ENCODE measurements at regions not wholly inside any gene's neighbourhood (a gene's known extent, or its start where the extent isn't known, plus 50 kb on each side); places are given as distances from the start of the nearest gene placed in this dataset.

DNA sequence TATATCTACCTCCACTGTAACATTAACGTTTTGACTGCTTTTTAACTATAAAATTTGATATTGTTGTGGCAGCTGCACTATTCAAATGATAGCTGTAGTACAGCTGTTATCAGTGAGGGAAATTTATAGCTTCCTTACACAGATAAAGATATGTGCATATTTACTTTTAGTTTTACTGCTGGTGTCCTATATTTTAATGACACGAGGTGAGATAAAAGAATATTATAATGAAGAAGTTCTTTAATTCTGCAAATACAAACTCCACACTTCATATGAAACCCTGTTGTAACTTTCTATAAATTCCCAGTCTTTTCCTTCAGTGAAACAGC is 427.8 kb upstream of the ZEB2 start:
- no peak for DNase-seq (ENCODE audit: low read depth in 2 of 2)

DNA sequence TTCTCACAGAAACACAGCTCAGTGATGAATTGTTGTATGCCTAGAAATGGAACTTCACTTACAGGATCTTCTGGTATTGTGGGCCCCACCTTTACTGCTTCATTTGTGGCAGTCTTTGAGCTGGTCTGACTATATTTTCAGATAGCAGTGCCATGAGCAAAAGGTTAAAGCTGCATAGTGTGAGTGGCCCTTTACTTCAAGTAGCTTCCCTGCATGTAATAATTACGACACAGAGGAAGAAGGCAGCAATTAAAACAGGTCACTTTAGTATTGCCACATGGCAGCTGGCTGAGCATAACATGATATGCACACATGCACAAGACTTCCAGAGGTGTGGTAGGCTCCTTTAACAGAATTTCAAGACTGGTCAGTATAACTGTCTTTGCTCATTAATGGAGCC is 426.3 kb upstream of the ZEB2 start:
- no peak for DNase-seq (ENCODE audit: low read depth in 2 of 2)

DNA sequence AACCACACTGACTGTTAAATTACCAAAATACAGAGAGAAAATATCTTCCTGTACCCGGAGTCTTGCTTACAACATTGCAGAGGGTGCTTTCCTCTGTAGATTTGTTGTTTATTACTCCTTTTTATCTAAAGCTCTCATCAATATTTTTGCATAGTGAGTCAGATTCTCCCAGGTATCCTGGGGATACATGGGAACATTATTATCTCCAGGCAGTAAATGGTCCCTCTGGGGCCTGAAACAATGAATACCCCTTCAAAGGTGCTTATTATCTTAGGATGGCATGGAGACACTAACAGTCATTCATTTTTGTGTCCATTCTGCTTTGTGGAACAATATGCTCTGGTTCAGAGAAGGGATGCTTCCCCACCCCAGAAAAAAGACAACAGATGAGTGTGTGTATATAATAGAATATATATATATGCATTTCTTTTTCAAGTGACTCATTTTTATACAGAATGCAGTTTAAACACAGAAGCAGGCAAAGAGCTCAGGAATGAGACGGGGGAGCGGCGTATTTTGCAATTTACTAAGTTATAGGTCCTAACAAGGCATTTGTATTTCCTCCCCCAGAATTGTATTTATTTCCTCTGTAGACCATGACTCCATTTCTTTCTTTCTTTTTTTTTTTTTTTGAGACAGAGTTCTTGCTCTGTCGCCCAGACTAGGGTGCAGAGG is 424.8 kb upstream of the ZEB2 start:
- no peak for DNase-seq (ENCODE audit: low read depth in 2 of 2)

DNA sequence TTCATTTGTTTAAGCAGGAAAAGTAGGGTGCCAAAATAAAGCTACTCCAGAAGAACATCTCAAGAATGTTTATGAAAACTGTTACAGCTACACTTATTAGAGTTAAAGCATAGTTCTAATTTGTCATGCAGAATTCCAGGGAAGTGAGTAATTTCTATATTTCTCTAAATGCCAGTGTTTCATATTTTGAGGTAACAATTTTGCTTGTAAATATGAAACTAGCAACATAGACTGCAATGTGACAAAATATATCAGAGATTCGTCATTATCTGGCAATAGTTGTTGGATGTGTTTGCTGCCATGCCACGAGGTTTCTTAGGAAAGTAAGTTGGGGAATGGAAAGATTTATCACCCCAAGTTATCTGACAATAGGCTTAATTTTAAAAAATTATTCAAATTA is 424.1 kb upstream of the ZEB2 start:
- DNase-seq (ENCODE audit: low read depth in 2 of 2) = no peak

DNA sequence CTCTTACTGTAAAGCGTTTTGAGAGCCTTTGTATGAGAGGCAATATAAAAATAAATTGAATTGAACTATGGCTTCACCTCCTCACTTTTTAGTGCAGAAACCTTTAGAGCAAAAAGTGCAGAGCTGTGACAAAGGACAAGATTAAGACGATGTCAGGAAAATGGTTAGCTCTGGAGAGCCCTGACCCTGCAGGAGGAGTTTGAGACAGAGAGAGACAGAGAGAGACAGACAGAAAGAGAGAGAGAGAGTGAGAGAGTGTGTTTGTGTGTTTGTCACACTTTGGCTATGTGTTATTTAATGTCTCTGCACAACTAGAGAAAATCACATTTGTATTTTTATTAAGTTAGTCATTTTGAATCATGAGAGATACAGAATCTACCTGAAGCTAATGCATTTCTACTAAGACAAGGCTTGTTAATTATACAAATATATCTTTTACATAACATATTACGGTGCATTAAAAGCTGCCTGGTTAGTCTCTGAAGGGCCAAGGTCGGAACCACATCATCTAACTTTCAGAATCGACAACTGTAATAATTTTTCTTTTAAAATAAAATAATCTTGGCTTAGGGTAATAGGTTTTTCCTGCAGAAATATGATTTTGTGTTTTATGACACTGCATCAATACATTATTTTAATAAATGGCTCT is 423.5 kb upstream of the ZEB2 start:
- no peak for DNase-seq (ENCODE audit: low read depth in 2 of 2)

DNA sequence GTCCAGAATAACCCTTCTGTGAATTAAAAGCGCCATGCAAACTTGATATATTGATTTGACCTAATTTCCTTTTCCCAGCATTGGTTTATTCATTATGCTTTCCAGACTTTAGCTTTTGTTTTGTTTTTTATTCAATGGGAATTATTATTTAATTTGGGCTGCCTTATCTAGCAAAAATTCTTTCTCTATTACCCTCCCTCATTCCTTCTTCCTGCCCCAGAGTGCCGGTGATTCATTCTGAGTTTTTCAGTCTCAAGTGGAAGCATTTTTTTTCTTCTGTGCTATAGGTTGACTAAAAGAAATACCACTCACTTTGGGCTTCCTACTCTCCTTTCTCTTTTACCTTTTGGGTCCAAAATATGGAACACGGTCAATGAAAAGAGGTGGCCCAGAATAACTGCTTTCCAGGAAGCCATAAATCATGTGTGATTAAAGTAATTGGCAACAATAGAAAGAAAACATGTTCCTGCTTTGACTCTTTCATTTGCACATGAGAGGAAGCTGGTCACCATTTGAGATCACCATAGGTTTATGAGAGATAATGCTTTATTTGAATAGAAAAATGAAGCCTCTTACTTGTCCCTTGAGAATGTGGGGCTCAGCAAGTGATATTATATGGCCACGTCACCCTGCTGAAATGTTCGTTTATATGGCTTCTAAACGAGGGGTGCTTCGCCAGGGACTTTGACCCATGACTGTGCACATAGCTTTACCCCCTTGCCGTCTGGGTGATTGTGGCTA is 422.8 kb upstream of the ZEB2 start:
- no peak for DNase-seq (ENCODE audit: low read depth in 2 of 2)

DNA sequence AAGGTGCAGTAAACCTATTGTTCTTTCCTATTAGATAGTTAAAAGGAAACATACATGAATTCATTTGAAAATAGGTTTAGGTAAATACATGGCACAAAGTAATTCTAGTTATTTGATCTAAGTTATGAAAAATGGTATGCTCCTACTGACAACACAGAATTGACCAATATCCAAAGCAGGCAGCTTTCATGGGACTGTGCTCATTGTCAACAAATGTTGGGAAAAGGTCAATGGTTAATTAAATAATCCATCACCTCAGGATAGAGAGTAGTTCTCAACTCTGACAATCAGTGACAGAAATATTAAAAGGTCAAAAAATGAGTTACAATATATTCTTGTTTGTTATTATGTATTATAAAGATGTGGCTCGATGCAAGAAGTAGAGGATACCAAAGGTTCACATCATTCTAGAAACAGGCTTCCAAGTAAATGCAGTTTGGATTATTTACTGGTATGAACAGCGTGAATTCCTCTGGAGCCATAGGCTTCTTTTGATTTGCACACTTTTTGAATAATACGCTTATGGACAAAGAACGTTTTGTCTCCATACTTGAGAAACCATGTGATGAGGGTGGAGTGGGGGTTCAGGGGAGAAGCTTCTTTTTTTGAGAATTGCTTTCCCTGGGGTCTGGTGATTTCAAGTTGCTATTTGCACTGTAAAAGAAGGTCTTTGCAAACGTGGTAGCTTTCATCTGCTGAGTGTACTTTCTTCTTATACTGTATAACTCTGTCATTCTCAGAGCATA is 422.0 kb upstream of the ZEB2 start:
- DNase-seq (ENCODE audit: low read depth in 2 of 2) = no peak

DNA sequence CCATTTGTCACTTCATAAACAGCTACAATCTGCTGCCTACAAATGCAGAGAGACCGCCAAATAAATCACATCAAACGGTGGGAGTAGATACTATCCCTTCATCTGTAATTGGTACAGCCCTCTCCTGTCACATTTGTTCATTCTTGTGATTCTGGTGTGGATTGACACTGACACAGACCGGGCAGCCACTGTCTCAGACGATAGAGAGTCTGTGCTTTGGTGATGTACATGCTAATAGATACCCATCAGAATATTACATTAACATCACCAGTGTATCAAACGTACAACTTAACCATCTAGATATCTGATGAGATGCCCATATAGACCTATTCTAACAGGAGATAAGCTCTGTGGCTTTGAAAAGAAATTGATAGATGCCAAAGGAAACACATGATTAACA is 419.7 kb upstream of the ZEB2 start:
- DNase-seq (ENCODE audit: low read depth in 2 of 2) = no peak

DNA sequence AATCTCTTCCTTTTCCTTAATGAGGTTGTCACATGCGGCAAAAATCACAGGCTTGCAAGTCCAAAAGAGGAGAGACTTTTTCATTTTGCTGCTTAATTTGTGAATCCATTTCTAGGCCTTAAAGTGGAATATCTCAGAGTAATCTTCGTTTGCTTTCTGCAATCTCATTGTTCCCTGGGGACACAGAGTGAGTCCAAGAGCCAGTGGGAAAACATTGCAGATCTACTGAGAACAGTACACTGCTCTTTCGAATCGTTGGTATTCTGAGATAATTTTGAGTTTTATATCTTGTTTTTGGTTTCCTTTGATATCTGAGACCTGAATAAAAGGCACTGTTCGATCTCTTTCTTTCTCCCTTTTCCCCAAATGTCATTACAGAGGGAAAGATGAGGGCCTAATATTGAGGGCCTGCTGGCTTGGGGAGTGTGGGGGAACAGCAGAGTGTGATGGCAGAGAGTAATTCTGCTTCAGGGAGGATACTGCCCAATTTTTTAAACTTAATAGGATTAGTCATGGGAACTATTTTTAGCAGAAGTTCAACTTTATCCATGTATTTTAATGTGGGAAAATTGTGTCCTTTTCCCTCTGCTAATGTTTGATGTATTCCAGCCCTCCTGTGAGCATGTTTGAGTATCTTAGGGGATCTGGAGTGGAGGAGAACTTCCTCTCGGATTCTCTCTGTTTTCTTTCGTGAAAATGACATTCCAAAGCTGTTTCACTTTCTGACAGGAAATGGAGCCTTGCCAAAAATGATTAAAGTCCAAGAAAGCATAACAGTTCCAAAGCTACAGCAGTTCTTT is 418.2 kb upstream of the ZEB2 start:
- DNase-seq (ENCODE audit: low read depth in 2 of 2) = no peak

DNA sequence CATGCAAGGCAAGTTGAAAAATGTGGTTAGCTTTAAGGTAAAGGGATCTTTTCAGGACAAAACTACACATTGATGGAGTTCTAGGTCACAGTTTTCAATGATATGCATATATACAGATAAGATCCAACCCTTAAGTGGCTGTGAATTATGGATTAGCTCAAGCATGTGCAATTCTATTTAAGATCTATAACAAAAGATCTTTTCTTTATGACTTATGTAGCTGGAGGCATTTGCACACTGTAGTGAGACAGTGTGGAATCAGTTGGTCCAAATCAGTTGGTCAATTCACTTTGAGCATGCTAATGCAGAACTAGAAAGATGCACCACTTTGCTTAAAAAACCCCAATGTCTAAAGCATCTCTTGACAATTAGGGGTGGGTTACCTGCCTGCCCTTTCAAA is 417.1 kb upstream of the ZEB2 start:
- DNase-seq (ENCODE audit: low read depth in 2 of 2) = no peak

DNA sequence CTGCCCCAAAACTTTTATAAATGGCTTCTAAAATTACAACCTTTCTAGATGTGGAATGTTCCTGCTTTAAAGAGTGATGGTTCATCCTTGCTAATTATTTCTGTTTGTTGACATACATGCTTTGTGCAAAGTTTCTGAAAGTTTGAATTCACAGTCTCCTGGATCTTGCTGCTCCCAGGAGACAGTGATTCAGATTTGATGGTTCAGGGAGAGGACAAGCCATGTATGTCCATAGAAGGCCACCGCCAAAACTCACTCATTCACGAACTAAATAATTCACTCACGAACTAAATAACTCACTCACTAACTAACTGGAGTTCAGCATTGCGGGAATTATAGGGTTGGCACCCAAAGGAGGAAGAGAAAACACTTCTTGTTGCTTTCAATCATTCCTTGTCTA is 416.5 kb upstream of the ZEB2 start:
- no peak for DNase-seq (ENCODE audit: low read depth in 2 of 2)

DNA sequence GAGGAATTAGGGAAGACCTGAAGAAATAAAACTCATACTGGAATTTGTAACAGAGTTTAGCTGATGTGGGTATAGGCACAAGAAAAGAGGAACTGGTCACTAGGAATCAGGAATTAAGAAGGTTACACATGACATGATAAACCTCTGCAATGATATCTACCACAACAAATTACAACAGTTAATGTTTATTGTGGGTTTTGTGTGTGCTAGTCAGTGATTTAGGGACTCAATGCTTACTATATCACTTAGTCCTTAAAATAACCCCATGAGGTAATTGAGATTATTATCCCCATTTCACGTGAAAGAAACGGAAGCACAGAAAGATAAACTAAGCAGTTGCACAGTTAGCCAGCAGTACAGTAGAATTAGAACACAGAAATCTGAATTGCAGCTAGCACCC is 415.8 kb upstream of the ZEB2 start:
- DNase-seq (ENCODE audit: low read depth in 2 of 2) = no peak

DNA sequence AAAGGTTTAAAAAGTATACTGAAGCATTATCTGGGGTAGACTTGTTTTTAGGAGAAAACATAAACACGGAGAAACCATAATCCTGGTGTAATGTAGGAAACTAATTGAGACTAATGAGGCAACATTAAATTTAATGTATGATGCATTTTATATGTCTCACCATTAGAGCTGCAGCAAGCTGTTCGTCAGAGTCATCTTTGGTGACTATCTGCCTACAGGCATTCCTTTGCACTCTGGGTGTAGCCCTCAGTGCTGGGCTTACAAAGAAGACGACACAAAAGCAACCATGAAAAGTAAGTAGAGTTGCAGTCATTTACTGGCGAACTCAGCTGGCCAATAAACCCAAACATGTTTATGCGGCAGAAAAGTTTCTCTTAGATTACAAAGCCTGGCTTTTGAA is 415.3 kb upstream of the ZEB2 start:
- DNase-seq (ENCODE audit: low read depth in 2 of 2) = no peak

DNA sequence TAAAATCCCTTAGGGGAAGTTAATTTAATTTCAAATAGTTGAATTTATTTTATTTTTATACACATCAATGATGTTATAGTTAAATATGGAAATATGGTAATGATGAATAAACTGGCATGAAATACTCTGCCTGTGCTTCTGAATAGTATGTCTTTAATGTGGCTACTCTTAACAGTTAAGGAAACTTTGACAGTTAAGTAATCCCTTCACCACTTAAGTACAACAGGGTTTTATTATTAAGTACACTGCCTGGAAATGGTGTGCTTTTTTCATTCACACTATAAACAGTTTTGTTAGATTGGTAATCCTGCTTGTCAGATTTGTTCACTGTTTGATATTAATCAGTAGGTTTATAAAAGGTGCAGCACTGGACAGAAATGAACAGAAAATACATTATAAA is 412.0 kb upstream of the ZEB2 start:
- DNase-seq (ENCODE audit: low read depth in 2 of 2) = no peak

DNA sequence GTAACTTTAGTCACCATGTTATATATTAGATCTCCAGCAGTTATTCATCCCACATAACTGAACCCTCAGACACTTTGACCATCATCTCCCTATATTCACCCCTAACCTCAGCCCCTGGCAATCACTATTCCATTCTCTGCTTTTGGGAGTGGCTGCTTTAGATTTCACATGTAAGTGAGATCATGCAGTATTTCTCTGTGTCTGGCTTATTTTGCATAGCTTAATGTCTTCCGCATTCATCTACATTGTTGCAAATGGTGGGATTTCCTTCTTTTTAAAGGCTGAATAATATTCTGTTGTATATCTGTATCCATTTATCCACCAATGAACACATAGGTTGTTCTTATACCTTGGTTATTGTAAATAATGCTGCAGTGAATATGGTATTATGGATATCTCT is 411.6 kb upstream of the ZEB2 start:
- DNase-seq (ENCODE audit: low read depth in 2 of 2) = no peak

DNA sequence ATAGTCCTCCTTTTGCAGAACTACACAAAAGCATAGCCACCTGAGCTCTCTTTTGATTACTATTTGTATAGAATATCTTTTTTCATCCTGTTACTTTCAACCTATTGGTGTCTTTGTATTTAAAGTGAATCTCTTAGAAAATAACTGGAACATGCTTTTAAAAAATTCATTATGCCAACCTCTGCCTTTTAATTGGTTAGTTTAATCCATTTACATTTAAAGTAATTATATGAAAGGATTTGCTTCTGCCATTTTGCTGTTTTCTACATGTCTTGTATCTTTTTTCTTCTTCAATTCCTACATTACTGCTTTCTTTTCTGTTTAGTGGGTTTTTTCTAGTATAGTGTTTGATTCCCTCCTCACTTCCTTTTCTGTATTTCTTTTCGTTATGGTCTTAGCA is 407.5 kb upstream of the ZEB2 start:
- DNase-seq (ENCODE audit: low read depth in 2 of 2) = no peak

DNA sequence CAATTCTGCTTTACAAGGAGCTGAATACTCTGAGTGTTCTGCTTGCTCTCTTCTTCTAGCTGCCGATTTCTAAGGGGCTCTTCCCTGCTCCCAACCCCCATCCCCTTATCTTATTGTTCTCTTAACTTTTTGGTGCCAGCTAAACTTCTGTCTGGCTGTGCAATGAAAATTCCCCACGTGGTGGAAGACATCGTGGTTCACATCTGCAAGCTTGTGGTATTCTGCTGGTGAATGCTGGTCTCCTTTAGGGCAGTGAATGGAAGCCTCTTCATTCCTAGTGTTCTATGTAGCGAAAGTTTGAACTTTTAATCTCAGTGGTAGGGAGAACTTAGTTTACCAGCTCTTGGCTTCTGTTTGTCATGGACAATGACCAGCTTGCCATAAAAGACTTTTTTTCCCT is 406.0 kb upstream of the ZEB2 start:
- DNase-seq (ENCODE audit: low read depth in 2 of 2) = no peak

DNA sequence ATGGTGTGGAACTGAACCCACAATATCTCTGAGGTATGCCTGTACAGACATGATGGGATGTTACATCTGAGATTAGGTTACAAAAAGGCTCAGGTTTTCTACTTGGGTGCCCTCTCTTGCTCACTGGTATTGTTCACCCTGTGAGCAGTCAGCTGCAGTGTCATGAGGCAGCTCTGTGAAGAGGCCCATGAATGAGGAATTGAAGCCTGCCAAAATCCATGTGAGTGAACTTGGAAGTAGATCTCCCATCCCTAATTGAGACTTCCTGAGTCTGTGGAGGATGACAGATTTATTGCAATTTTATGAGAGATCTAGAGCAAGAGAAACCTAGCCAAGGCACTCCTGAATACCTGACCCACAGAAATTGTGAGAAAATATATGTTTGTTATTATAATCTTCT is 404.9 kb upstream of the ZEB2 start:
- no peak for DNase-seq (ENCODE audit: low read depth in 2 of 2)

DNA sequence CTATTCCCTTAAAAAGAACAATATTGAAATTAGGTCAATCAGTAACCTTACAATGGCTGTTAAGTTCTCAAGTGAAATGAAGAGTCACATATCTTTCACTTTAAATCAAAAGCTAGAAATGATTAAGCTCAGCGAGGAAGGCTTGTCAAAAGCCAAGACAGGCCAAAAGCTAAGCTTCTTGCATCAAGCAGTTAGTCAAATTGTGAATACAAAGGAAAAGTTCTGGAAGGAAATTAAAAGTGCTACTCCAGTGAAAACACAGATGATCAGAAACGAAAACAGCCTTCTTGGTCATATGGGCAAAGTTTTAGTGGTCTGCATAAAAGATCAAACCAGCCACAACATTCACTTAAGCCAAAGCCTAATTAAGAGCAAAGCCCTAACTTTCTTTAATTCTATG is 402.6 kb upstream of the ZEB2 start:
- DNase-seq (ENCODE audit: low read depth in 2 of 2) = no peak

DNA sequence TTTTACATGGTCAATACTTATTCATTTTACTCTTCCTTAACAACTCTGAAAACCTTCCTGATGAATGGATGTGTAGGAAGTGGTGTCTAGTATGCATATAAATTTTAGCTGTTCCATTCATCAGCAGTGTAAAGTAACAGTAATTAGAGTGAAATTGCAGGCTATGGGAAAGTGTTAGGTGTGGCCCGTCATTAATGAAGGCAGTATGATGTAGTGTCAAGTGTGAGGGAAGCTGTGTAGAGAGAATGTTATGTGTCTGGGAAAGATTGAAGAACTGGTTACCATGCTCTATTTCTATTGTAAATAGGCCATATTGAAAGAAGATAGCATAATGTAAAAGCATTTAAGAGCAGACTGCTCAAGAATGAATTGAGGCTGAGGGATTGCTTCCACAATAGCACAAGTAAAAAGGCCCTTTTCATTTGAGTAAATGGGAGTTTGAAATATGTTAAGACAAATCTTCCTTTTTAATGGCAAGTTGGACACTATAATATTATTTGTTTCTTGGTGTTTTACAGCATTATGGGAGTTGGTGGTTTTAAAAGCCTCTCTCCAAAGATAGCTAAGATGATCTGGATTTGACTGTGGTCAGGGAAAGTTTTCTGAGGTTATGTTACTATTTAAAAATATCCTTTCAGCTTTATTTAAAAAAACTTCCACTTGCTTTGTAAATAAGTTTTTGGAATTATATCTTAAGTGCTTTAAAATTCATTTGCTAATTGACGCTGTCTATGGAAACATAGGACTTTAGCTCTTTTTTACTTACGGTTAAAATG is 401.0 kb upstream of the ZEB2 start:
- no peak for DNase-seq (ENCODE audit: low read depth in 2 of 2)

DNA sequence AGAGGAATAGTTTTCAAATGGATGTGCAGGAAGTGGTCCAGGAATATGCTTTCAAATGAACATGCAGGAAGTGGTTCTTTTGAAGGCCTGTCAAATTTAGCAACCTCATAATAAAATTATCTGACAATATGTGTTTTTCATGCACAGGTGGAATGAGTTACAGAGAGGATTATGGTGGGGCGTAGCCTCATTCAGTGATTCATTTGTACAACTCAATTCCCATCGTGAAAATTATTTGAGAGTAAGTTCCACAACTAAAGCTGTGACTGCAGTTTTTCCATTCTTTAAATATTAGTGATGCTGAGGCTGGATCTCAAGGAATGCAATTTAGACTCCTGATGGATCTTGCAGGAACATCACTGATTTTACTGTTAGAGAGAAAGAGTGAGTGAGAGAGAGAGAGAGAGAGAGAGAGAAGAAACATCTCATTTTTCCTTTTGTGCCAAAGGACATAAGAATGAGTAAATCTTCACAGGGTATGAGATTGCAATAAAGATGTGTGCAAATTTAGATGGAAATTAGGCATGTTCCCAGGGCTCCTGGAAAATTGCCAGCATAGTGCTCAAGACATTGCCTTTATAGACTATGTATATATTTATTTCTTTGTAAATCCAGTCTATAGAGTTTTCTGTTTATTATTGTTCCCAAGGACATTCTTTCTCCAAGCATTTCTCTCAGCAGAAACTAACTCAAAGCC is 394.9 kb upstream of the ZEB2 start:
- DNase-seq (ENCODE audit: low read depth in 2 of 2) = no peak

Data from stimulated activated CD4-positive, alpha-beta T cell treated with anti-CD3 and anti-CD28 coated beads, Interleukin-1b, Interleukin-23, amount 100 ng/mL, for 4 hours (primary cell).